OCI-LY1 (cell line): ENCODE measurements at regions not wholly inside any gene's neighbourhood (a gene's known extent, or its start where the extent isn't known, plus 50 kb on each side); places are given as distances from the start of the nearest gene placed in this dataset.

Experiments
- CTCF ChIP-seq: fragments of 200-600 bp; sonication (generic), shearing (Covaris generic); IDR thresholded peaks from 2 replicates; pipeline ENCODE4 v1.5.1; 2017; ENCODE audit warnings: mild to moderate bottlenecking, antibody characterized with exemption, low read length, moderate library complexity, mixed read lengths
- EZH2 ChIP-seq: fragments of 200-600 bp; sonication (generic), shearing (Covaris generic); IDR thresholded peaks from 2 replicates; pipeline ENCODE4 v1.8.0; 2017; ENCODE audit warnings: borderline replicate concordance, mixed run types, mild to moderate bottlenecking, antibody characterized with exemption, low read length, moderate library complexity, mixed read lengths

GRCh38 chr6:105967917-105968602 lies 118.1 kb upstream of the PRDM1 start:
- TF ChIP-seq EZH2 (no peak), CTCF (no peak)
